Ishikawa (cell line): ENCODE measurements at regions not wholly inside any gene's neighbourhood (a gene's known extent, or its start where the extent isn't known, plus 50 kb on each side); places are given as distances from the start of the nearest gene placed in this dataset.

ENCODE experiments used
- CEBPB ChIP-seq: IDR thresholded peaks from 2 replicates; pipeline ENCODE4 v1.6.1; 2012
- CREB1 ChIP-seq: IDR thresholded peaks from 2 replicates; pipeline ENCODE4 v1.6.1; 2012; ENCODE audit warnings: low read depth
- EGR1 ChIP-seq: IDR thresholded peaks from 2 replicates; pipeline ENCODE4 v1.6.1; 2012
- EP300 ChIP-seq: IDR thresholded peaks from 2 replicates; pipeline ENCODE4 v1.6.1; 2012; ENCODE audit warnings: borderline replicate concordance
- FOXM1 ChIP-seq: IDR thresholded peaks from 2 replicates; pipeline ENCODE4 v1.6.1; 2012; ENCODE audit warnings: low read depth, borderline replicate concordance
- MAX ChIP-seq: IDR thresholded peaks from 2 replicates; pipeline ENCODE4 v1.6.1; 2012
- NFIC ChIP-seq: IDR thresholded peaks from 2 replicates; pipeline ENCODE4 v1.6.1; 2012
- RAD21 ChIP-seq: IDR thresholded peaks from 2 replicates; pipeline ENCODE4 v1.6.1; 2012; ENCODE audit warnings: low read depth
- TAF1 ChIP-seq: IDR thresholded peaks from 2 replicates; pipeline ENCODE4 v1.6.1; 2012; ENCODE audit warnings: low read depth, mild to moderate bottlenecking
- TCF12 ChIP-seq: IDR thresholded peaks from 2 replicates; pipeline ENCODE4 v1.6.1; 2012; ENCODE audit warnings: low read depth
- TEAD4 ChIP-seq: IDR thresholded peaks from 2 replicates; pipeline ENCODE4 v1.6.1; 2012
- USF1 ChIP-seq: IDR thresholded peaks from 2 replicates; pipeline ENCODE4 v1.6.1; 2012
- YY1 ChIP-seq: IDR thresholded peaks from 2 replicates; pipeline ENCODE4 v1.6.1; 2012; ENCODE audit warnings: low read depth
- ZBTB7A ChIP-seq: IDR thresholded peaks from 2 replicates; pipeline ENCODE4 v1.6.1; 2012; ENCODE audit warnings: low read depth
- TF ChIP-seq, protein P1 (sequence below): IDR thresholded peaks from 2 replicates; pipeline ENCODE4 v1.6.1; 2012; ENCODE audit warnings: low read depth, mild to moderate bottlenecking

- TF ChIP-seq TCF12 (no peak), FOXM1 (no peak), CEBPB (no peak), TAF1 (no peak), CREB1 (no peak), YY1 (no peak), EP300 (no peak), RAD21 (no peak), USF1 (no peak), ZBTB7A (no peak), NFIC (no peak), TEAD4 (no peak), MAX (no peak), EGR1 (no peak)
- TF ChIP-seq, protein P1, sequence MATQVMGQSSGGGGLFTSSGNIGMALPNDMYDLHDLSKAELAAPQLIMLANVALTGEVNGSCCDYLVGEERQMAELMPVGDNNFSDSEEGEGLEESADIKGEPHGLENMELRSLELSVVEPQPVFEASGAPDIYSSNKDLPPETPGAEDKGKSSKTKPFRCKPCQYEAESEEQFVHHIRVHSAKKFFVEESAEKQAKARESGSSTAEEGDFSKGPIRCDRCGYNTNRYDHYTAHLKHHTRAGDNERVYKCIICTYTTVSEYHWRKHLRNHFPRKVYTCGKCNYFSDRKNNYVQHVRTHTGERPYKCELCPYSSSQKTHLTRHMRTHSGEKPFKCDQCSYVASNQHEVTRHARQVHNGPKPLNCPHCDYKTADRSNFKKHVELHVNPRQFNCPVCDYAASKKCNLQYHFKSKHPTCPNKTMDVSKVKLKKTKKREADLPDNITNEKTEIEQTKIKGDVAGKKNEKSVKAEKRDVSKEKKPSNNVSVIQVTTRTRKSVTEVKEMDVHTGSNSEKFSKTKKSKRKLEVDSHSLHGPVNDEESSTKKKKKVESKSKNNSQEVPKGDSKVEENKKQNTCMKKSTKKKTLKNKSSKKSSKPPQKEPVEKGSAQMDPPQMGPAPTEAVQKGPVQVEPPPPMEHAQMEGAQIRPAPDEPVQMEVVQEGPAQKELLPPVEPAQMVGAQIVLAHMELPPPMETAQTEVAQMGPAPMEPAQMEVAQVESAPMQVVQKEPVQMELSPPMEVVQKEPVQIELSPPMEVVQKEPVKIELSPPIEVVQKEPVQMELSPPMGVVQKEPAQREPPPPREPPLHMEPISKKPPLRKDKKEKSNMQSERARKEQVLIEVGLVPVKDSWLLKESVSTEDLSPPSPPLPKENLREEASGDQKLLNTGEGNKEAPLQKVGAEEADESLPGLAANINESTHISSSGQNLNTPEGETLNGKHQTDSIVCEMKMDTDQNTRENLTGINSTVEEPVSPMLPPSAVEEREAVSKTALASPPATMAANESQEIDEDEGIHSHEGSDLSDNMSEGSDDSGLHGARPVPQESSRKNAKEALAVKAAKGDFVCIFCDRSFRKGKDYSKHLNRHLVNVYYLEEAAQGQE, result no peak
Observed at GRCh38 chr13:90798381-90798780, 549.1 kb upstream of the MIR17HG start.

DNA sequence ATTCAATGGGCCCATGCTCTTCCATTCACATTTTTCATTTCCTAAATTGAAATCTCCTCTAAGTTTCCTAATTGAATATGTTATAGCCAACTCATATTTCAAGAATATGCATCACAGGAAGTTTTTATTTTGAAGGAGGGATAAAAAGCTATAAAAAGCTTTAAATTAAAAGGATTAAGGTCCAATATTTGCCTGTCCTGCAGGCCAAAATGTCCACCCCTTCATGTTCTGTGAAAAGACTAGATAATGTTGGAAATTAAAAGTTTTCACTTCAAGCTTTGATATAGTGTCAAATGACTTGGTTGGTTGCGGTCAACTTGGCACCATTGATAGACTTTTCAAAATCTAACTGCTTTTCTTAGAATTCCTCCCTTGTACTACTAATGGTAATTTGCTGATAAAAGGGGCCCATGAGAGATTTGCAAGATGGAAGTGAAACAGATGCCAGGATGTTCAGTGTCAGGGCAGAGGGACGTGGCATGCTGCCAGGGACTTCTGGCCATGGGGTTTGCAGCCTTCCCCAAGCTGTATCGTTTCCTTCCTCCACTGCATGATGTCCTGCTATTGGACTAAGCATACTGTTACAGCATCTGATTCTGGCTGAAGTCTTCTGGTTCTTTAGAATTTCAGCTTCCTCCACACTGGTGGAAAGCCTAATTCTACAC, 547.3 kb upstream of the MIR17HG start:
- TF ChIP-seq TCF12 (no peak), MAX (no peak), CREB1 (no peak), YY1 (no peak), TEAD4 (no peak), RAD21 (no peak), FOXM1 (no peak)
- TF ChIP-seq, protein P1, result no peak

DNA sequence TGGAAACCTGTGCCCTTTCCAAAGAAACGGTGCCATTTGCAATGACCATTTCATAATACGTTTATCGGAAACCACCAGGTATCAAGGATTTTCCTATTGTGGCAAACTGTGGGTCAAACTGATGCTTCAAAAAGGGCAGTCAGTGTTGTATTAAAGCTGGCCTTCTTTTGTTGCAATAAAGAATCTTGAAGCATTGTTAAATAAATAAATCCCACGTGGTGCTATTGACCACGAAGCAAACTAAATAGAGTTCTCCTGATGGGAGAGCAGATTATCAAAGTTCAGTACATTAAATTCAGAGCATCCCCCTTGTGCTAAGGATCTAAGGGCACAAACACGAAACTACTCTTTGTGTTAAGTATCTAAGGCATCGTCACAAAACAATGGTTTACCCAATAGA, 545.9 kb upstream of the MIR17HG start:
- TF ChIP-seq EP300, result no peak
- TF ChIP-seq YY1, result no peak
- TF ChIP-seq TCF12, result no peak
- no peak for TF ChIP-seq TEAD4
- TF ChIP-seq, protein P1, result no peak
- TF ChIP-seq ZBTB7A, result no peak
- no peak for TF ChIP-seq FOXM1
- no peak for TF ChIP-seq TAF1
- TF ChIP-seq CEBPB, result no peak
- no peak for TF ChIP-seq NFIC
- no peak for TF ChIP-seq CREB1
- TF ChIP-seq EGR1, result no peak
- TF ChIP-seq USF1, result no peak
- TF ChIP-seq MAX, result no peak
- no peak for TF ChIP-seq RAD21

DNA sequence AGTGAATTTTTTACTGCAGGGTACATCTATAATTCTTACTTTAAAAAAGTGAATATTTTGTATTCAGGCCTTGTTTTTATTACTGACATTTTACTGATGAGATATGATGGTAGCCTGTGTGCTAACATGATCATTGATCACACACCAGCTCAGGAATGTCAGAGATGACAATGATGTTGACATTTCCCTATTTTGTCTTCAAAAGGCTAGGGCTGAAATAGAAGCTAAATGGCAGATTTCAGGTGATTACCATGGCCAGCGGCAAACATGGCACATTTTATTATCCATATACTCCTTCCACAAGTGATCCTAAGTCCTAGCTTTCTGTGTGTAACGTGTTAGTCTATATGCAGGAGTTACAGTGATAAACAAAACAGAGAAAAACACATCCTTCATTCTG, 544.3 kb upstream of the MIR17HG start:
- TF ChIP-seq EP300, result no peak
